ENCODE measurements at regions not wholly inside any gene's neighbourhood (a gene's known extent, or its start where the extent isn't known, plus 50 kb on each side); places are given as distances from the start of the nearest gene placed in this dataset.
"Not testable (repeated sequence)": the region's sequence is repeated elsewhere in the genome, so short reads cannot be mapped to it uniquely, and the experiment has no call there.

GRCh38 chr12:66756631-66757030 is 77.8 kb upstream of the GRIP1 start:
- intact Hi-C loops (cut with DNase I), result no loop called here
- Histone ChIP-seq H3K27me3 (ENCODE audit: low read depth) (no peaks in the 10 kb centered on the region), H3K9me3 (no peaks in the 10 kb centered on the region), H3K27ac (no peak overlapping the region), H3K4me1 (no peaks in the 10 kb centered on the region), H3K4me3 (no peak overlapping the region), H3K36me3 (no peaks in the 10 kb centered on the region)
- no peak for ATAC-seq
- TF ChIP-seq CTCF (IDR thresholded peaks at IDR 0.05), result no peak
- no peak for DNase-seq

GRCh38 chr12:66760122-66760521 is 81.2 kb upstream of the GRIP1 start:
- H3K4me1 ChIP-seq; H3K27ac ChIP-seq; intact Hi-C loops (cut with DNase I); H3K27me3 ChIP-seq (ENCODE audit: low read depth); H3K9me3 ChIP-seq; H3K4me3 ChIP-seq; ATAC-seq; DNase-seq; H3K36me3 ChIP-seq: not testable (repeated sequence)

DNA sequence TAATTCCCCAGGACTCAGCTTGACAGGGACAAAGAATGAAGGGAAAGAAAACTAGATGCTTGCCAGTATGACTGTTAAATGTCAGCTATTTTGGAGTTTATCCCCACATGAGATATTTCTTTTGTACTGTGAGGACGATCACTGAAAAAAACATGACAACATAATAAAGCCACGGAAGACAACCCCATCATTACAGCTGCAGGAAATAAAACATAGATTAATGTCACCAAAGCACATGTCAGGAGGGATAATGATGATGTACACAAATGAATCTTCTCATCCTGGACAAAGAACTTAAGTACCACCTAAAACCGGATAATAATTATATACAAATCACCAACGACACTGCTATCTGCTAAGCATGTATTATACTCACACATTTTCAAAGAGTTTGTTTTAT is 84.6 kb upstream of the GRIP1 start:
- Histone ChIP-seq H3K27ac (no peak overlapping the region), H3K9me3 (no peaks in the 10 kb centered on the region), H3K27me3 (ENCODE audit: low read depth) (no peaks in the 10 kb centered on the region), H3K36me3 (no peaks in the 10 kb centered on the region), H3K4me3 (no peak overlapping the region), H3K4me1 (no peaks in the 10 kb centered on the region)
- intact Hi-C loops (cut with DNase I), result no loop called here
- TF ChIP-seq CTCF (IDR thresholded peaks at IDR 0.05), result no peak
- no peak for ATAC-seq
- DNase-seq, result no peak

DNA sequence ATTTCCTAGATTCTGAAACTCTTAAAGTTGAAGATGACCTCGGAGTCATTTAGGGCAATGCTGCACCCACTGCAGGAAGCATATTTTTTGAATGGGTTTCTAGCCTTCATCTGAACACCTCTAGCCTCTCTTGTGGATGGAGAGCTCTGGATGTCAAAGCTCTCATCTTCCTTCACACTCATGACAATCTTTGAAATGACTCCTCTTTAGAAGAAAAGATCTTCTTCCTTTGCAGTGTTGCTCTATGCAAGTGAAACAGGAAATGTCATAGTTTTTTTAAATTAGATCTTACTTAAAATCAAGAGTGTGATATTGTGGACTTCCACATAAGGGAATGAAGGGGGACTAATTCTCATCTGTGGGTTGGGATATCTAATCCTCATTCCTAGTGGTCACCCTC is 86.3 kb upstream of the GRIP1 start:
- ATAC-seq (no peak), DNase-seq (no peak)
- no peak for TF ChIP-seq CTCF (IDR thresholded peaks at IDR 0.05)
- Histone ChIP-seq H3K27ac (no peak overlapping the region), H3K9me3 (no peaks in the 10 kb centered on the region), H3K36me3 (no peaks in the 10 kb centered on the region), H3K27me3 (ENCODE audit: low read depth) (no peaks in the 10 kb centered on the region), H3K4me1 (no peaks in the 10 kb centered on the region), H3K4me3 (no peak overlapping the region)
- intact Hi-C loops (cut with DNase I), result no loop called here

DNA sequence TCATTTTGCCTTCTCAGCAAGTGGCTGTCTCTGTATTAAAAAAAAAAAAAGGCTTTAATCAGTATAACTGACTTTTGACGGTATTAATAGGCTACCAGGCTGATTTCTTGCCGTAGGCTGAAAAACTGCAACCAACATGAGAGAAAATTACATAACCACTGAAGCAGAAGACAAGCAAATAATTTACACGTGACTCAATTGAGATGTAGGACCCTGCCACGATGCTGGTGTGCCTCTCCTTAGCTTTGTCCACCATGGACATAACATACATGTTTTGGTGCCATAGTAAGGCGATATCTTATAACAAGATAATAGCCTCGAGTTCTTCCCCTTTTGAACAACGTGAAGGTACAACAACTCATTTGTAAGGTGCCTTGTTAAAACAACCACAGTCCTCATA is 88.7 kb upstream of the GRIP1 start:
- H3K36me3 ChIP-seq, result no peaks in the 10 kb centered on the region
- H3K27ac ChIP-seq, result no peak overlapping the region
- H3K4me1 ChIP-seq, result no peaks in the 10 kb centered on the region
- intact Hi-C loops (cut with DNase I), result no loop called here
- DNase-seq (no peak), ATAC-seq (no peak)
- TF ChIP-seq CTCF (IDR thresholded peaks at IDR 0.05), result no peak
- no peak overlapping the region for H3K4me3 ChIP-seq
- H3K27me3 ChIP-seq (ENCODE audit: low read depth), result no peaks in the 10 kb centered on the region
- no peaks in the 10 kb centered on the region for H3K9me3 ChIP-seq

- DNase-seq (no peak), ATAC-seq (no peak)
- Histone ChIP-seq H3K27ac (no peak overlapping the region), H3K27me3 (ENCODE audit: low read depth) (no peaks in the 10 kb centered on the region), H3K9me3 (no peaks in the 10 kb centered on the region), H3K4me1 (no peaks in the 10 kb centered on the region), H3K36me3 (no peaks in the 10 kb centered on the region), H3K4me3 (no peak overlapping the region)
- no peak for TF ChIP-seq CTCF (IDR thresholded peaks at IDR 0.05)
- intact Hi-C loops (cut with DNase I), result no loop called here
Observed at GRCh38 chr12:66768293-66768692, 89.4 kb upstream of the GRIP1 start.
